ENCODE measurements at regions not wholly inside any gene's neighbourhood (a gene's known extent, or its start where the extent isn't known, plus 50 kb on each side); places are given as distances from the start of the nearest gene placed in this dataset.

GRCh38 chrX:71000139-71000538 is 68.0 kb downstream of the SNX12 start:
- TF ChIP-seq CTCF (IDR thresholded peaks at IDR 0.05), result no peak
- TF ChIP-seq POLR2A (IDR thresholded peaks at IDR 0.05; ENCODE audit: low read depth), result no peak

Measured in esophagus muscularis mucosa (tissue), 3 donors.